Osteoblast (primary cell): ENCODE measurements at regions not wholly inside any gene's neighbourhood (a gene's known extent, or its start where the extent isn't known, plus 50 kb on each side); places are given as distances from the start of the nearest gene placed in this dataset.

Experiments
- DNase-seq: peaks from one replicate; pipeline ENCODE4 v3.0.0; 2011; ENCODE audit warnings: low spot score, mixed read lengths; ENCODE audit not compliant: insufficient read length; ENCODE audit errors: missing footprints
- H2AFZ ChIP-seq: 2 replicates; pipeline ENCODE4 v1.6.0; 2011; ENCODE audit warnings: mild to moderate bottlenecking, low read length
- H3K27ac ChIP-seq: 2 replicates; pipeline ENCODE4 v1.5.1; 2011; ENCODE audit warnings: mild to moderate bottlenecking, low read depth, low read length, moderate library complexity
- H3K27me3 ChIP-seq: 2 replicates; pipeline ENCODE4 v1.6.0; 2012; ENCODE audit warnings: mild to moderate bottlenecking, control low read depth, inconsistent platforms, low read length, moderate library complexity; ENCODE audit not compliant: insufficient read depth
- H3K36me3 ChIP-seq: 2 replicates; pipeline ENCODE4 v1.5.1; 2011; ENCODE audit warnings: mild to moderate bottlenecking, low read length, control low read depth, moderate library complexity; ENCODE audit not compliant: insufficient read depth
- H3K4me1 ChIP-seq: 2 replicates; pipeline ENCODE4 v1.5.1; 2011; ENCODE audit warnings: mild to moderate bottlenecking, low read length, control low read depth, moderate library complexity; ENCODE audit not compliant: insufficient read depth
- H3K4me2 ChIP-seq: 2 replicates; pipeline ENCODE4 v1.6.0; 2011; ENCODE audit warnings: mild to moderate bottlenecking, low read length; ENCODE audit not compliant: insufficient read depth
- H3K4me3 ChIP-seq: fragments of 200-600 bp; sonication (generic); 3 replicates; pipeline ENCODE4 v1.5.1; 2012; ENCODE audit warnings: mild to moderate bottlenecking, low read length, inconsistent platforms; ENCODE audit not compliant: insufficient read depth
- H3K79me2 ChIP-seq: 2 replicates; pipeline ENCODE4 v1.6.0; 2012; ENCODE audit warnings: mild to moderate bottlenecking, low read length, control low read depth, inconsistent platforms; ENCODE audit not compliant: insufficient read depth
- H3K9me3 ChIP-seq: 2 replicates; pipeline ENCODE4 v1.5.1; 2011; ENCODE audit warnings: low read depth, low read length, control low read depth
- H4K20me1 ChIP-seq: 2 replicates; pipeline ENCODE4 v1.6.0; 2012; ENCODE audit warnings: mild to moderate bottlenecking, low read length, control low read depth; ENCODE audit not compliant: insufficient read depth
- CTCF ChIP-seq: IDR thresholded peaks from 2 replicates; pipeline ENCODE4 v1.5.1; 2011; ENCODE audit warnings: mild to moderate bottlenecking, low read depth, low read length, moderate library complexity; ENCODE audit errors: extremely low read depth

- no peaks in the 10 kb centered on the region for H3K36me3 ChIP-seq
- H2AFZ ChIP-seq, result no peak overlapping the region
- H3K27me3 ChIP-seq, result no peaks in the 10 kb centered on the region
- no peak overlapping the region for H3K4me2 ChIP-seq
- no peak for DNase-seq
- H3K4me1 ChIP-seq, result no peaks in the 10 kb centered on the region
- H4K20me1 ChIP-seq, result no peaks in the 10 kb centered on the region
- TF ChIP-seq CTCF, result no peak
- H3K4me3 ChIP-seq, result no peak overlapping the region
- no peak overlapping the region for H3K27ac ChIP-seq
- no peaks in the 10 kb centered on the region for H3K79me2 ChIP-seq
- H3K9me3 ChIP-seq, result peaks cover 7% of the 10 kb centered on the region
These were observed 961.4 kb downstream of the DSC3 start for GRCh38 chr18:30081122-30081521.

- H3K4me3 ChIP-seq, result no peak overlapping the region
- DNase-seq, result no peak
- H3K4me2 ChIP-seq, result no peak overlapping the region
- no peaks in the 10 kb centered on the region for H3K9me3 ChIP-seq
- H3K27ac ChIP-seq, result no peak overlapping the region
- H3K79me2 ChIP-seq, result no peaks in the 10 kb centered on the region
- H2AFZ ChIP-seq, result no peak overlapping the region
- no peaks in the 10 kb centered on the region for H3K4me1 ChIP-seq
- no peaks in the 10 kb centered on the region for H4K20me1 ChIP-seq
- H3K36me3 ChIP-seq, result no peaks in the 10 kb centered on the region
- no peak for TF ChIP-seq CTCF
- H3K27me3 ChIP-seq, result no peaks in the 10 kb centered on the region
These were observed 969.7 kb downstream of the DSC3 start for GRCh38 chr18:30072609-30073385.

- no peak for TF ChIP-seq CTCF
- H3K27ac ChIP-seq, result no peak overlapping the region
- no peaks in the 10 kb centered on the region for H3K27me3 ChIP-seq
- DNase-seq, result no peak
- no peaks in the 10 kb centered on the region for H4K20me1 ChIP-seq
- H3K36me3 ChIP-seq, result no peaks in the 10 kb centered on the region
- no peak overlapping the region for H2AFZ ChIP-seq
- no peak overlapping the region for H3K4me3 ChIP-seq
- H3K4me1 ChIP-seq, result no peaks in the 10 kb centered on the region
- H3K9me3 ChIP-seq, result no peaks in the 10 kb centered on the region
- H3K79me2 ChIP-seq, result no peaks in the 10 kb centered on the region
- H3K4me2 ChIP-seq, result no peak overlapping the region
These were observed 976.3 kb downstream of the DSC3 start for GRCh38 chr18:30066288-30066687.

- TF ChIP-seq CTCF, result no peak
These were observed 985.1 kb downstream of the DSC3 start for GRCh38 chr18:30057398-30057797.

More at GRCh38 chr18:30057398-30057797, 985.1 kb downstream of the DSC3 start:
- Histone ChIP-seq H3K9me3 (no peaks in the 10 kb centered on the region), H2AFZ (no peak overlapping the region), H3K27me3 (no peaks in the 10 kb centered on the region), H3K79me2 (no peaks in the 10 kb centered on the region), H3K4me2 (no peak overlapping the region), H4K20me1 (no peaks in the 10 kb centered on the region), H3K27ac (no peak overlapping the region), H3K4me1 (no peaks in the 10 kb centered on the region), H3K4me3 (no peak overlapping the region), H3K36me3 (no peaks in the 10 kb centered on the region)
- no peak for DNase-seq
